ENCODE measurements at regions not wholly inside any gene's neighbourhood (a gene's known extent, or its start where the extent isn't known, plus 50 kb on each side); places are given as distances from the start of the nearest gene placed in this dataset.

GRCh38 chr1:234691567-234691966, 81.6 kb upstream of the IRF2BP2 start:
- Histone ChIP-seq H3K4me1 (ENCODE audit: insufficient read depth, low read length, severe bottlenecking) (no peaks in the 10 kb centered on the region), H3K27me3 (ENCODE audit: insufficient read depth, low read length) (no peaks in the 10 kb centered on the region), H3K27ac (ENCODE audit: low read depth, low read length, poor library complexity, severe bottlenecking) (no peak overlapping the region), H3K9me3 (ENCODE audit: low read length) (no peaks in the 10 kb centered on the region; the same call in 1 of the 2 replicates), H3K4me3 (ENCODE audit: low read depth, low read length, poor library complexity, severe bottlenecking) (no peak overlapping the region), H3F3A (ENCODE audit: insufficient read depth, low read length) (no peaks in the 10 kb centered on the region), H3K9me2 (ENCODE audit: low read depth, low read length) (no peaks in the 10 kb centered on the region), H3K79me2 (ENCODE audit: insufficient read depth, low read length) (no peaks in the 10 kb centered on the region), H3K9ac (ENCODE audit: low read length) (no peak overlapping the region), H4K20me1 (ENCODE audit: insufficient read depth, low read length) (no peaks in the 10 kb centered on the region), H3K4me2 (ENCODE audit: low read length) (no peak overlapping the region), H3K36me3 (ENCODE audit: insufficient read depth, low read length) (no peaks in the 10 kb centered on the region; the same call in 1 of the 2 replicates), H2AFZ (ENCODE audit: low read length) (no peak overlapping the region)
- TF ChIP-seq EZH2 (IDR thresholded peaks at IDR 0.05; ENCODE audit: borderline replicate concordance, low read length) (no peak), CTCF (IDR thresholded peaks at IDR 0.05; ENCODE audit: low read length) (peak; percentile 43; the same call in 1 of the 2 replicates)

- H3K27me3 ChIP-seq (ENCODE audit: insufficient read depth, low read length): no peaks in the 10 kb centered on the region
- H3K4me3 ChIP-seq (ENCODE audit: low read depth, low read length, poor library complexity, severe bottlenecking): no peak overlapping the region
- H3K79me2 ChIP-seq (ENCODE audit: insufficient read depth, low read length): no peaks in the 10 kb centered on the region
- H3F3A ChIP-seq (ENCODE audit: insufficient read depth, low read length): no peaks in the 10 kb centered on the region
- H2AFZ ChIP-seq (ENCODE audit: low read length): no peak overlapping the region
- no peaks in the 10 kb centered on the region for H3K9me2 ChIP-seq (ENCODE audit: low read depth, low read length)
- no peaks in the 10 kb centered on the region for H3K4me1 ChIP-seq (ENCODE audit: insufficient read depth, low read length, severe bottlenecking)
- H3K9me3 ChIP-seq (ENCODE audit: low read length): no peaks in the 10 kb centered on the region; the same call in 1 of the 2 replicates
- no peaks in the 10 kb centered on the region for H4K20me1 ChIP-seq (ENCODE audit: insufficient read depth, low read length)
- no peak overlapping the region for H3K27ac ChIP-seq (ENCODE audit: low read depth, low read length, poor library complexity, severe bottlenecking)
- no peak overlapping the region for H3K9ac ChIP-seq (ENCODE audit: low read length)
- H3K4me2 ChIP-seq (ENCODE audit: low read length): no peak overlapping the region
- TF ChIP-seq CTCF (IDR thresholded peaks at IDR 0.05; ENCODE audit: low read length): no peak
- no peak for TF ChIP-seq EZH2 (IDR thresholded peaks at IDR 0.05; ENCODE audit: borderline replicate concordance, low read length)
- no peaks in the 10 kb centered on the region for H3K36me3 ChIP-seq (ENCODE audit: insufficient read depth, low read length)
Measured at GRCh38 chr1:234690872-234691271, 80.9 kb upstream of the IRF2BP2 start.

GRCh38 chr1:234689236-234689635, 79.3 kb upstream of the IRF2BP2 start:
- H3K27ac ChIP-seq (ENCODE audit: low read depth, low read length, poor library complexity, severe bottlenecking): no peak overlapping the region
- H3K9ac ChIP-seq (ENCODE audit: low read length): no peak overlapping the region
- H2AFZ ChIP-seq (ENCODE audit: low read length): no peak overlapping the region
- peaks cover 6% of the 10 kb centered on the region; the same call in 1 of the 2 replicates for H3K9me3 ChIP-seq (ENCODE audit: low read length)
- H3K4me3 ChIP-seq (ENCODE audit: low read depth, low read length, poor library complexity, severe bottlenecking): no peak overlapping the region
- H4K20me1 ChIP-seq (ENCODE audit: insufficient read depth, low read length): no peaks in the 10 kb centered on the region
- H3K9me2 ChIP-seq (ENCODE audit: low read depth, low read length): no peaks in the 10 kb centered on the region
- no peak overlapping the region for H3K4me2 ChIP-seq (ENCODE audit: low read length)
- TF ChIP-seq EZH2 (IDR thresholded peaks at IDR 0.05; ENCODE audit: borderline replicate concordance, low read length) (no peak), CTCF (IDR thresholded peaks at IDR 0.05; ENCODE audit: low read length) (no peak)
- no peaks in the 10 kb centered on the region for H3K4me1 ChIP-seq (ENCODE audit: insufficient read depth, low read length, severe bottlenecking)
- no peaks in the 10 kb centered on the region for H3K79me2 ChIP-seq (ENCODE audit: insufficient read depth, low read length)
- H3K36me3 ChIP-seq (ENCODE audit: insufficient read depth, low read length): no peaks in the 10 kb centered on the region
- H3F3A ChIP-seq (ENCODE audit: insufficient read depth, low read length): no peaks in the 10 kb centered on the region
- no peaks in the 10 kb centered on the region for H3K27me3 ChIP-seq (ENCODE audit: insufficient read depth, low read length)
